Mammary epithelial cell (primary cell): ENCODE measurements at regions not wholly inside any gene's neighbourhood (a gene's known extent, or its start where the extent isn't known, plus 50 kb on each side); places are given as distances from the start of the nearest gene placed in this dataset.

Experiments used
- EZH2 ChIP-seq: IDR thresholded peaks from 2 replicates; pipeline ENCODE4 v1.6.1; 2012; ENCODE audit warnings: low read length, inconsistent platforms, borderline replicate concordance
- TF ChIP-seq, protein P1 (sequence below), 2 donors: IDR thresholded peaks in 1 of 2; conservative IDR thresholded peaks in 1 of 2; 2 replicates each; pipeline ENCODE4 v1.5.1; 2011 to 2012; ENCODE audit warnings: inconsistent platforms in 2 of 2, low read length in 2 of 2, mild to moderate bottlenecking in 2 of 2, control low read depth in 1 of 2, low read depth in 1 of 2; ENCODE audit not compliant: insufficient read depth in 1 of 2; ENCODE audit errors: extremely low read depth in 1 of 2

DNA sequence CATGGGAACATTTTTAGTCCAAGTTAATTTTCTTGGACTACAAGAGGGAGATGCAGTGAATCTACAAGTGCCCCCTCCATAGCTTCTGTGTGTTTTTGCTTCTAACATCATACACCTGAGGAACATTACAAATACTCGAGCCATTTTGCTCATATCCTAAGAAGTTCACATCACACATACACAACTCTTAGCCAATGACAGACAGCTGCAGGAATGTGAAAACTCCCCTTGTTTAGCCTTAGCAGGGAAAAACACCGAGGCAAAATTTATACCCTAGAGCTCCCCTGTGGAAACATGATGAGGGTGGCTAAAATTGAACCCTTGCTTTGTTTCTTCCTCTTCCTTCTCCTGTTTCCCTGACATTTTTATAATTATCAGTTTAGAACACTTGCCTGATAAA lies 928.3 kb upstream of the NRXN1 start:
- TF ChIP-seq, protein P1, sequence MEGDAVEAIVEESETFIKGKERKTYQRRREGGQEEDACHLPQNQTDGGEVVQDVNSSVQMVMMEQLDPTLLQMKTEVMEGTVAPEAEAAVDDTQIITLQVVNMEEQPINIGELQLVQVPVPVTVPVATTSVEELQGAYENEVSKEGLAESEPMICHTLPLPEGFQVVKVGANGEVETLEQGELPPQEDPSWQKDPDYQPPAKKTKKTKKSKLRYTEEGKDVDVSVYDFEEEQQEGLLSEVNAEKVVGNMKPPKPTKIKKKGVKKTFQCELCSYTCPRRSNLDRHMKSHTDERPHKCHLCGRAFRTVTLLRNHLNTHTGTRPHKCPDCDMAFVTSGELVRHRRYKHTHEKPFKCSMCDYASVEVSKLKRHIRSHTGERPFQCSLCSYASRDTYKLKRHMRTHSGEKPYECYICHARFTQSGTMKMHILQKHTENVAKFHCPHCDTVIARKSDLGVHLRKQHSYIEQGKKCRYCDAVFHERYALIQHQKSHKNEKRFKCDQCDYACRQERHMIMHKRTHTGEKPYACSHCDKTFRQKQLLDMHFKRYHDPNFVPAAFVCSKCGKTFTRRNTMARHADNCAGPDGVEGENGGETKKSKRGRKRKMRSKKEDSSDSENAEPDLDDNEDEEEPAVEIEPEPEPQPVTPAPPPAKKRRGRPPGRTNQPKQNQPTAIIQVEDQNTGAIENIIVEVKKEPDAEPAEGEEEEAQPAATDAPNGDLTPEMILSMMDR (conservative IDR thresholded peaks at IDR 0.05 in 1 of 2, IDR thresholded peaks at IDR 0.05 in 1 of 2; ENCODE audit: extremely low read depth in 1 of 2, insufficient read depth in 1 of 2, low read depth in 1 of 2, low read length in 2 of 2) = no peak
- no peak for TF ChIP-seq EZH2
